Liver (tissue), 8 donors: ENCODE measurements at regions not wholly inside any gene's neighbourhood (a gene's known extent, or its start where the extent isn't known, plus 50 kb on each side); places are given as distances from the start of the nearest gene placed in this dataset.

ENCODE experiments used
- DNase-seq: peaks from one replicate; pipeline ENCODE4 v3.0.0-alpha.2; 2017; ENCODE audit warnings: low spot score
- H3K27ac ChIP-seq, 2 donors: one replicate each; pipeline ENCODE4 v1.7.0; 2013; ENCODE audit warnings: inconsistent platforms in 2 of 2, low read length in 2 of 2, control low read depth in 1 of 2, low read depth in 1 of 2, mild to moderate bottlenecking in 1 of 2
- H3K27me3 ChIP-seq, 4 donors: one replicate each; pipeline versions ENCODE4 v1.6.1 to v1.7.0; 2013; ENCODE audit warnings: low read length in 3 of 4, inconsistent platforms in 1 of 4, mild to moderate bottlenecking in 1 of 4, moderate library complexity in 1 of 4; ENCODE audit not compliant: control insufficient read depth in 4 of 4, insufficient read depth in 4 of 4
- H3K36me3 ChIP-seq, 4 donors: one replicate each; pipeline versions ENCODE4 v1.6.1 to v1.7.0; 2013; ENCODE audit warnings: low read length in 3 of 4, mild to moderate bottlenecking in 3 of 4, low read depth in 1 of 4, moderate library complexity in 1 of 4; ENCODE audit not compliant: control insufficient read depth in 4 of 4, insufficient read depth in 3 of 4
- H3K4me1 ChIP-seq, 4 donors: one replicate each; pipeline versions ENCODE4 v1.6.1 to v1.7.0; 2013; ENCODE audit warnings: low read length in 3 of 4, mild to moderate bottlenecking in 3 of 4, moderate library complexity in 1 of 4; ENCODE audit not compliant: control insufficient read depth in 4 of 4, insufficient read depth in 4 of 4
- H3K4me3 ChIP-seq, 3 donors: one replicate each; pipeline versions ENCODE4 v1.6.1 to v1.7.0; 2013; ENCODE audit warnings: low read length in 3 of 3, control low read depth in 1 of 3, low read depth in 1 of 3, mild to moderate bottlenecking in 1 of 3
- H3K9ac ChIP-seq, 2 donors: one replicate each; pipeline ENCODE4 v1.7.0; 2013; ENCODE audit warnings: low read length in 2 of 2, mild to moderate bottlenecking in 2 of 2, moderate library complexity in 2 of 2, control low read depth in 1 of 2, low read depth in 1 of 2
- H3K9me3 ChIP-seq, 4 donors: one replicate each; pipeline versions ENCODE4 v1.6.1 to v1.7.0; 2013; ENCODE audit warnings: low read length in 3 of 4; ENCODE audit not compliant: control insufficient read depth in 4 of 4
- EGR1 ChIP-seq, 2 donors: IDR thresholded peaks; 2 replicates each; pipeline ENCODE4 v1.6.1; 2016 to 2018; ENCODE audit warnings: antibody characterized with exemption in 2 of 2, low read depth in 2 of 2
- FOXA1 ChIP-seq: IDR thresholded peaks from 2 replicates; pipeline ENCODE4 v1.6.1; 2016; ENCODE audit warnings: antibody characterized with exemption
- FOXA2 ChIP-seq: IDR thresholded peaks from 2 replicates; pipeline ENCODE4 v1.6.1; 2016; ENCODE audit warnings: antibody characterized with exemption
- GABPA ChIP-seq, 2 donors: IDR thresholded peaks in 1 of 2; conservative IDR thresholded peaks in 1 of 2; 2 replicates each; pipeline ENCODE4 v1.6.1; 2016; ENCODE audit warnings: antibody characterized with exemption in 2 of 2, mild to moderate bottlenecking in 1 of 2, moderate library complexity in 1 of 2
- HNF4A ChIP-seq, 2 donors: conservative IDR thresholded peaks; 2 replicates each; pipeline ENCODE4 v1.6.1; 2016; ENCODE audit warnings: antibody characterized with exemption in 2 of 2, mild to moderate bottlenecking in 2 of 2
- HNF4G ChIP-seq: IDR thresholded peaks from 2 replicates; pipeline ENCODE4 v1.6.1; 2016; ENCODE audit warnings: antibody characterized with exemption
- JUND ChIP-seq, 2 donors: IDR thresholded peaks; 2 replicates each; pipeline ENCODE4 v1.6.1; 2016; ENCODE audit warnings: antibody characterized with exemption in 2 of 2
- NR2F2 ChIP-seq: IDR thresholded peaks from 2 replicates; pipeline ENCODE4 v1.6.1; 2016; ENCODE audit warnings: antibody characterized with exemption
- RAD21 ChIP-seq, 2 donors: IDR thresholded peaks; 2 replicates each; pipeline ENCODE4 v1.6.1; 2016; ENCODE audit warnings: antibody characterized with exemption in 2 of 2, mild to moderate bottlenecking in 2 of 2
- RXRA ChIP-seq, 2 donors: IDR thresholded peaks; 2 replicates each; pipeline ENCODE4 v1.6.1; 2017 to 2018; ENCODE audit warnings: antibody characterized with exemption in 2 of 2, mild to moderate bottlenecking in 1 of 2
- SP1 ChIP-seq: IDR thresholded peaks from 2 replicates; pipeline ENCODE4 v1.6.1; 2018; ENCODE audit warnings: antibody characterized with exemption, mild to moderate bottlenecking
- TAF1 ChIP-seq: conservative IDR thresholded peaks from 2 replicates; pipeline ENCODE4 v1.6.1; 2016; ENCODE audit warnings: antibody characterized with exemption, mild to moderate bottlenecking
- YY1 ChIP-seq: IDR thresholded peaks from 2 replicates; pipeline ENCODE4 v1.6.1; 2016; ENCODE audit warnings: antibody characterized with exemption, mild to moderate bottlenecking
- ZBTB33 ChIP-seq: IDR thresholded peaks from 2 replicates; pipeline ENCODE4 v1.6.1; 2016; ENCODE audit warnings: antibody characterized with exemption
- WGBS: extraction: QIAGEN DNeasy Blood & Tissue Kit; methylation state at CpG from one replicate; pipeline ENCODE4 v1.1.7; 2013; 5-methylcytosine and 5-hydroxymethylcytosine counted together
- TF ChIP-seq, protein P1 (sequence below): fragments of 150-350 bp; IDR thresholded peaks from 2 replicates; pipeline ENCODE4 v1.5.1; 2017; ENCODE audit warnings: improper control_type of control experiment, low read depth, low read length; ENCODE audit not compliant: missing input control
- TF ChIP-seq, protein P2 (sequence below): IDR thresholded peaks from 2 replicates; pipeline ENCODE4 v1.6.1; 2016; ENCODE audit warnings: antibody characterized with exemption
- TF ChIP-seq, protein P3 (sequence below): IDR thresholded peaks from 2 replicates; pipeline ENCODE4 v1.6.1; 2016; ENCODE audit warnings: antibody characterized with exemption
- TF ChIP-seq, protein P4 (sequence below): IDR thresholded peaks from 2 replicates; pipeline ENCODE4 v1.6.1; 2016; ENCODE audit warnings: antibody characterized with exemption, mild to moderate bottlenecking
- donor health status: healthy.
- donor health status: healthy.
- donor health status: healthy.
- donor health status: healthy.
- donor health status: healthy.

DNA sequence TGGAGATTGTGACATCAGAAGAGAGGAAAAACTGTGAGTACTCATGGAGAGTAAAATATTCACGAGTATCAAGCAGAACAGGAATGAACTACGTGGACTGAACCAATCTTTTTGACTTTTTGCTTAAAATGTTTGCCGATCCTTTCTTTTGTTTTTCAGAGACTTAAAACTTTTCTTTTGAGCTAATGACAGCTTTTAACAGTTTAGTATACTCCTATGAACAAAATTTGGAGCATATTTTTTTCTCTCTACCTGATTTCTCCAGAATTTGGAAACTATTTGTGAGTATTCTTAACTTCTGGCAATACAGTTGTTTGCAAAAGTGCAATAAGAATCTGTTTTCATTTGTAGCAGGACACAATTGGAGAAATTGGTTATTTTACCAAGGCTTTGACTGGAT is 786.3 kb downstream of the SORCS1 start (continued):
- TF ChIP-seq, protein P1, sequence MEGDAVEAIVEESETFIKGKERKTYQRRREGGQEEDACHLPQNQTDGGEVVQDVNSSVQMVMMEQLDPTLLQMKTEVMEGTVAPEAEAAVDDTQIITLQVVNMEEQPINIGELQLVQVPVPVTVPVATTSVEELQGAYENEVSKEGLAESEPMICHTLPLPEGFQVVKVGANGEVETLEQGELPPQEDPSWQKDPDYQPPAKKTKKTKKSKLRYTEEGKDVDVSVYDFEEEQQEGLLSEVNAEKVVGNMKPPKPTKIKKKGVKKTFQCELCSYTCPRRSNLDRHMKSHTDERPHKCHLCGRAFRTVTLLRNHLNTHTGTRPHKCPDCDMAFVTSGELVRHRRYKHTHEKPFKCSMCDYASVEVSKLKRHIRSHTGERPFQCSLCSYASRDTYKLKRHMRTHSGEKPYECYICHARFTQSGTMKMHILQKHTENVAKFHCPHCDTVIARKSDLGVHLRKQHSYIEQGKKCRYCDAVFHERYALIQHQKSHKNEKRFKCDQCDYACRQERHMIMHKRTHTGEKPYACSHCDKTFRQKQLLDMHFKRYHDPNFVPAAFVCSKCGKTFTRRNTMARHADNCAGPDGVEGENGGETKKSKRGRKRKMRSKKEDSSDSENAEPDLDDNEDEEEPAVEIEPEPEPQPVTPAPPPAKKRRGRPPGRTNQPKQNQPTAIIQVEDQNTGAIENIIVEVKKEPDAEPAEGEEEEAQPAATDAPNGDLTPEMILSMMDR: no peak
- TF ChIP-seq, protein P2, sequence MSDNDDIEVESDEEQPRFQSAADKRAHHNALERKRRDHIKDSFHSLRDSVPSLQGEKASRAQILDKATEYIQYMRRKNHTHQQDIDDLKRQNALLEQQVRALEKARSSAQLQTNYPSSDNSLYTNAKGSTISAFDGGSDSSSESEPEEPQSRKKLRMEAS: no peak
- TF ChIP-seq TAF1 (no peak), EGR1 (IDR thresholded peaks at IDR 0.05; ENCODE audit: low read depth in 2 of 2) (no peak), RXRA (IDR thresholded peaks at IDR 0.05) (no peak), HNF4G (no peak)
- TF ChIP-seq, protein P3, sequence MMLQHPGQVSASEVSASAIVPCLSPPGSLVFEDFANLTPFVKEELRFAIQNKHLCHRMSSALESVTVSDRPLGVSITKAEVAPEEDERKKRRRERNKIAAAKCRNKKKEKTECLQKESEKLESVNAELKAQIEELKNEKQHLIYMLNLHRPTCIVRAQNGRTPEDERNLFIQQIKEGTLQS: no peak

- H3K4me1 ChIP-seq: no peaks in the 10 kb centered on the region
- no peak overlapping the region for H3K4me3 ChIP-seq
- H3K9ac ChIP-seq: no peak overlapping the region
- H3K27me3 ChIP-seq: no peaks in the 10 kb centered on the region
- H3K9me3 ChIP-seq: no peaks in the 10 kb centered on the region
- no peak overlapping the region for H3K27ac ChIP-seq
- H3K36me3 ChIP-seq: no peaks in the 10 kb centered on the region
- DNase-seq: no peak
- 81% methylated on average over 6 of the region's 6 CpGs for WGBS
- TF ChIP-seq RXRA (IDR thresholded peaks at IDR 0.05): no peak
- no peak for TF ChIP-seq FOXA1
- no peak for TF ChIP-seq RAD21 (IDR thresholded peaks at IDR 0.05)
- TF ChIP-seq HNF4G: no peak
- TF ChIP-seq ZBTB33: no peak
- no peak for TF ChIP-seq EGR1 (IDR thresholded peaks at IDR 0.05; ENCODE audit: low read depth in 2 of 2)
- TF ChIP-seq YY1: no peak
- TF ChIP-seq, protein P4, sequence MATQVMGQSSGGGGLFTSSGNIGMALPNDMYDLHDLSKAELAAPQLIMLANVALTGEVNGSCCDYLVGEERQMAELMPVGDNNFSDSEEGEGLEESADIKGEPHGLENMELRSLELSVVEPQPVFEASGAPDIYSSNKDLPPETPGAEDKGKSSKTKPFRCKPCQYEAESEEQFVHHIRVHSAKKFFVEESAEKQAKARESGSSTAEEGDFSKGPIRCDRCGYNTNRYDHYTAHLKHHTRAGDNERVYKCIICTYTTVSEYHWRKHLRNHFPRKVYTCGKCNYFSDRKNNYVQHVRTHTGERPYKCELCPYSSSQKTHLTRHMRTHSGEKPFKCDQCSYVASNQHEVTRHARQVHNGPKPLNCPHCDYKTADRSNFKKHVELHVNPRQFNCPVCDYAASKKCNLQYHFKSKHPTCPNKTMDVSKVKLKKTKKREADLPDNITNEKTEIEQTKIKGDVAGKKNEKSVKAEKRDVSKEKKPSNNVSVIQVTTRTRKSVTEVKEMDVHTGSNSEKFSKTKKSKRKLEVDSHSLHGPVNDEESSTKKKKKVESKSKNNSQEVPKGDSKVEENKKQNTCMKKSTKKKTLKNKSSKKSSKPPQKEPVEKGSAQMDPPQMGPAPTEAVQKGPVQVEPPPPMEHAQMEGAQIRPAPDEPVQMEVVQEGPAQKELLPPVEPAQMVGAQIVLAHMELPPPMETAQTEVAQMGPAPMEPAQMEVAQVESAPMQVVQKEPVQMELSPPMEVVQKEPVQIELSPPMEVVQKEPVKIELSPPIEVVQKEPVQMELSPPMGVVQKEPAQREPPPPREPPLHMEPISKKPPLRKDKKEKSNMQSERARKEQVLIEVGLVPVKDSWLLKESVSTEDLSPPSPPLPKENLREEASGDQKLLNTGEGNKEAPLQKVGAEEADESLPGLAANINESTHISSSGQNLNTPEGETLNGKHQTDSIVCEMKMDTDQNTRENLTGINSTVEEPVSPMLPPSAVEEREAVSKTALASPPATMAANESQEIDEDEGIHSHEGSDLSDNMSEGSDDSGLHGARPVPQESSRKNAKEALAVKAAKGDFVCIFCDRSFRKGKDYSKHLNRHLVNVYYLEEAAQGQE: no peak
- no peak for TF ChIP-seq NR2F2
- no peak for TF ChIP-seq JUND (IDR thresholded peaks at IDR 0.05)
- TF ChIP-seq SP1: no peak
- TF ChIP-seq, protein P2: no peak
- no peak for TF ChIP-seq TAF1
- TF ChIP-seq HNF4A (conservative IDR thresholded peaks at IDR 0.05): no peak
- no peak for TF ChIP-seq GABPA (IDR thresholded peaks at IDR 0.05 in 1 of 2, conservative IDR thresholded peaks at IDR 0.05 in 1 of 2)
- TF ChIP-seq FOXA2: no peak
Measured at GRCh38 chr10:106370751-106371150, 793.8 kb downstream of the SORCS1 start.
